ENCODE measurements at regions not wholly inside any gene's neighbourhood (a gene's known extent, or its start where the extent isn't known, plus 50 kb on each side); places are given as distances from the start of the nearest gene placed in this dataset.

DNA sequence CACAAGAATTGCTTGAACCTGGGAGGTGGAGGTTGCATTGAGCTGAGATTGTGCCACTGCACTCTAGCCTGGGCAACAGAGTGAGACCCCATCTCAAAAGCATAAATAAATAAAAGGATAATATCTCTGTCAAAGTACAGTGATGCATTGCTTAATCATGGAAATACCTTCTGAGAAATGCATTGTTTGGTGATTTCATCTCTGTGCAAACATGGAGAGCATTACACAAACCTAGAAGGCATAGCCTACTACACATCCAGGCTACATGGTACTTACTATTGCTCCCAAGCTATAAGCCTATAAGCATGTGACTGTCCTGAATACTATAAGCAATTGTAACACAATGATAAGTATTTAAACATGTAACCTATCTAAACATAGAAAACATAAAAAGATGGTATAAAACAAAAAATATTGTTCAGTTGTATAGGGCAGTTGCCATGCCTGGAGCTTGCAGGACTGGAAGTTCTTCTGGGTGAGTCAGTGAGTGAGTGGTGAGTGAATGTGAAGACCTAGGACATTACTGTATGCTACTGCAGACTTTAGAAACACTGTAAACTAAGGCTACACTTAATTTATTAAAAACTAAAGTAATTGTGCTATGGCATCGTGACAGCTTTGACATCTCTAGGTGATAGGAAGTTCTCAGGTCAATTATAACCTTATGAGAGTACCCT, 93.6 kb upstream of the SNRPN start:
- no peak for ATAC-seq
- WGBS, 2 donors (ENCODE audit: low coverage in 1 of 2), result 52 to 53% methylated on average over 1 of the region's 1 CpG

DNA sequence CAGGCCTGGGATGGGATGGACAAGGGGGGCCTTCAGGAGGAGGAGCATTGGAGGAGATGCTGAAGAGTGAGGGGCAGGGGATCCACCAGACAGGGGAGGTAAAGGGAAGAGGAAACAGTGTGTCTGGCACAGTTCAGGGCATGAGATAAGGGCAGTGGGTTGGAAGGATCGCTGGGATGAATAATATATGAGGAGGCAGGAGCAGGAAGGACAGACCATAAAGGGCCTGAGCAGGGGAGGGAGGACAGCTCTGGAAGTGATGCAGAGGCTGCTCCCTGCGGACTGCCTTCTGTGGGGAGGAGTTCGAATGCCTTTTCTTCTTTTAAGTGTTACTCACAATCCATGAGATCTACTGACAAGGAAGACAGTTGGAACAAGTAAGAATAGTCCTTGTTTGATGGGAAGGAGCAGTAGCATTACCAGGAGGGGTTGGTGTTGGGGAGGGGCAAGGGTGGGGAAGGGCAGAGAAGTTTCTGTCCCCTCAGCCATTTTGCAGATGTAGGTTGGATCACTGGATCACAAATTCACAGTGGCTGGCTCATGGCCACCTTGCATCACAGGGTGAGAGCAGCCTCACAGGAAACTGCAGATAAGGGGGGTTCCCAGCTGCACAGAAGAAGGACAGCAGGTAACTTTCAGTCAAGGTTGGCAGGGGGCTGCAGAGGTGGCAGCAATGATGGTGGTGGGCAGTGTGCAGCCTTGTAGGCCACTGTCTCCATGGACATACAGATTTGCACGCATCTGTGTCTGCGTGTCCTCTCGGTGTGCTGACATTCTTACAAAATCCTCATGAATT, 91.9 kb upstream of the SNRPN start:
- ATAC-seq, result no peak

More for the DNA sequence above, 93.6 kb upstream of the SNRPN start:
- Histone ChIP-seq H3K4me3 (no peak overlapping the region), H3K36me3 (no peaks in the 10 kb centered on the region), H3K9me3 (no peaks in the 10 kb centered on the region), H3K27me3 (peaks cover 15% of the 10 kb centered on the region), H3K4me1 (no peaks in the 10 kb centered on the region), H3K27ac (no peak overlapping the region)
- TF ChIP-seq POLR2AphosphoS5 (IDR thresholded peaks at IDR 0.05) (no peak), EP300 (IDR thresholded peaks at IDR 0.05) (no peak), POLR2A (IDR thresholded peaks at IDR 0.05) (no peak)
- TF ChIP-seq, protein P1, sequence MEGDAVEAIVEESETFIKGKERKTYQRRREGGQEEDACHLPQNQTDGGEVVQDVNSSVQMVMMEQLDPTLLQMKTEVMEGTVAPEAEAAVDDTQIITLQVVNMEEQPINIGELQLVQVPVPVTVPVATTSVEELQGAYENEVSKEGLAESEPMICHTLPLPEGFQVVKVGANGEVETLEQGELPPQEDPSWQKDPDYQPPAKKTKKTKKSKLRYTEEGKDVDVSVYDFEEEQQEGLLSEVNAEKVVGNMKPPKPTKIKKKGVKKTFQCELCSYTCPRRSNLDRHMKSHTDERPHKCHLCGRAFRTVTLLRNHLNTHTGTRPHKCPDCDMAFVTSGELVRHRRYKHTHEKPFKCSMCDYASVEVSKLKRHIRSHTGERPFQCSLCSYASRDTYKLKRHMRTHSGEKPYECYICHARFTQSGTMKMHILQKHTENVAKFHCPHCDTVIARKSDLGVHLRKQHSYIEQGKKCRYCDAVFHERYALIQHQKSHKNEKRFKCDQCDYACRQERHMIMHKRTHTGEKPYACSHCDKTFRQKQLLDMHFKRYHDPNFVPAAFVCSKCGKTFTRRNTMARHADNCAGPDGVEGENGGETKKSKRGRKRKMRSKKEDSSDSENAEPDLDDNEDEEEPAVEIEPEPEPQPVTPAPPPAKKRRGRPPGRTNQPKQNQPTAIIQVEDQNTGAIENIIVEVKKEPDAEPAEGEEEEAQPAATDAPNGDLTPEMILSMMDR (IDR thresholded peaks at IDR 0.05), result no peak

DNA sequence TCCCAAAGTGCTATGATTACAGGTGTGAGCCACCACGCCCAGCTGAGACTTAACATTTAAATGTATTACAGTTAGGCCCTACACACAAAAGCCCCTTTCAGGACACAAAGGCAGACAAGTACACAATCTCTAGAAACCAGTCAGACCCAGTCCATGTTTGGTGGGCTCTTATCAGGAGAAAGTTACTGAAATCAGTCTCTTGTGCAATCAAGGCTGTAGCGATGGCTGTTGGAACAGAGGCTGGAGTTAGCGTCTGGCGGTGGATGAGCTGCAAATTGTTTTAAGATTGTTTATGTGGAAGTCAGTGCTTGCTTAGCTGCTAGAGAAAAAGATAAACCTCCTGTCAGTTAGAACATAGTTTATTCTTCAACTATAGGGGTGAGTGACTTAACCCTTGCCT, 89.5 kb upstream of the SNRPN start:
- Histone ChIP-seq H3K27me3 (no peaks in the 10 kb centered on the region), H3K4me1 (no peaks in the 10 kb centered on the region), H3K9me3 (no peaks in the 10 kb centered on the region), H3K36me3 (no peaks in the 10 kb centered on the region), H3K4me3 (no peak overlapping the region), H3K27ac (no peak overlapping the region)
- TF ChIP-seq POLR2A (IDR thresholded peaks at IDR 0.05) (no peak), EP300 (IDR thresholded peaks at IDR 0.05) (no peak)
- TF ChIP-seq, protein P1 (IDR thresholded peaks at IDR 0.05), result no peak
- WGBS, 2 donors (ENCODE audit: low coverage in 1 of 2), result 50 to 54% methylated on average over 3 of the region's 4 CpGs
- no peak for ATAC-seq

More for the DNA sequence above, 91.9 kb upstream of the SNRPN start:
- H3K36me3 ChIP-seq, result no peaks in the 10 kb centered on the region
- H3K4me3 ChIP-seq, result no peak overlapping the region
- TF ChIP-seq EP300 (IDR thresholded peaks at IDR 0.05) (no peak), POLR2AphosphoS5 (IDR thresholded peaks at IDR 0.05) (no peak), POLR2A (IDR thresholded peaks at IDR 0.05) (no peak)
- TF ChIP-seq, protein P1 (IDR thresholded peaks at IDR 0.05), result no peak
- H3K27me3 ChIP-seq, result peaks cover 12% of the 10 kb centered on the region
- H3K4me1 ChIP-seq, result no peaks in the 10 kb centered on the region
- 49 to 65% methylated on average over 5 to 6 of the region's 6 CpGs for WGBS, 2 donors (ENCODE audit: low coverage in 1 of 2)
- H3K27ac ChIP-seq, result no peak overlapping the region
- H3K9me3 ChIP-seq, result no peaks in the 10 kb centered on the region

DNA sequence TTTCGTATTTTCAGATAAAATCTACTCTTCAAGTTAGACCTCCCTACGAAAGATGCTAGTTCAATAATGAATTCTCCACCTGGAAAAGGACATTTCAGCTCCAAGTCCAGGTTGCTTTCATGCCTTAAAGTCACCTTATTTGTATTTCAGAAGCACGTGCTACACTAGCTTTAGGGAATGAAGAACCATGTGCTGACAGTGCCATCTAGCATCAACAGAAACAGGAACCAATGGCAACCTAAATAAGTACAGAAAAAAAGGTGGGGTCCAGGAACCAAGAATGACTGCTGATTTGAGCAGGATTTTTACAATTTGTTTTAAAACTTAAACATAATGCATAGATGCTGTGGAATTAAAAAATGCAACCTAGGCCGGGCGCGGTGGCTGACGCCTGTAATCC, 77.6 kb upstream of the SNRPN start:
- Histone ChIP-seq H3K27ac (no peak overlapping the region), H3K4me1 (no peaks in the 10 kb centered on the region), H3K27me3 (no peaks in the 10 kb centered on the region), H3K4me3 (no peak overlapping the region), H3K36me3 (no peaks in the 10 kb centered on the region), H3K9me3 (peaks cover 0 to 12% (median 0%) of the 10 kb centered on the region in 3 donors)
- no peak for ATAC-seq
- TF ChIP-seq, protein P1 (IDR thresholded peaks at IDR 0.05), result no peak
- TF ChIP-seq POLR2A (IDR thresholded peaks at IDR 0.05) (no peak), POLR2AphosphoS5 (IDR thresholded peaks at IDR 0.05) (no peak), EP300 (IDR thresholded peaks at IDR 0.05) (no peak)
- 70 to 76% methylated on average over 5 to 7 of the region's 7 CpGs for WGBS, 2 donors (ENCODE audit: low coverage in 1 of 2)
